ENCODE measurements at regions not wholly inside any gene's neighbourhood (a gene's known extent, or its start where the extent isn't known, plus 50 kb on each side); places are given as distances from the start of the nearest gene placed in this dataset.

DNA sequence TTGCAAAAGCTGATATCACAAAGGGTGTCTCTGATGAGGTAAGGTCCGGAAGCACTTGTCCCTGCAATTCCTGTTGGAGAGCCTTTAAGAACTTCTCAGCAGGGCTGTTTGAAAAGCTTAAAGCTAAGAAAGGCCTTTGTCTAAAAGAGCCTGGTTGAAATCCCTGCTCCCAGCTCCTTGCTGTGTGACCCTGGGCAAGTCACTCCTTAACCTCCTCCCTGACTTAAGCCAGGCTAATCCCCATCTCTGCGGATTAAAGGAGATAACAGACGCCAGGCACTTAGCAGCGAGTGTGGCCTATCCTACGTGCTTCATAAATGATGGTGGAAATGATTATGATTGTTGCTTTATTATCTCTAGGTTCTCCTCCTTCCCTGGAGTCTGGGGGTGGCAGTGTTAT lies 368.0 kb upstream of the RBFOX1 start:
- TF ChIP-seq, protein P1, sequence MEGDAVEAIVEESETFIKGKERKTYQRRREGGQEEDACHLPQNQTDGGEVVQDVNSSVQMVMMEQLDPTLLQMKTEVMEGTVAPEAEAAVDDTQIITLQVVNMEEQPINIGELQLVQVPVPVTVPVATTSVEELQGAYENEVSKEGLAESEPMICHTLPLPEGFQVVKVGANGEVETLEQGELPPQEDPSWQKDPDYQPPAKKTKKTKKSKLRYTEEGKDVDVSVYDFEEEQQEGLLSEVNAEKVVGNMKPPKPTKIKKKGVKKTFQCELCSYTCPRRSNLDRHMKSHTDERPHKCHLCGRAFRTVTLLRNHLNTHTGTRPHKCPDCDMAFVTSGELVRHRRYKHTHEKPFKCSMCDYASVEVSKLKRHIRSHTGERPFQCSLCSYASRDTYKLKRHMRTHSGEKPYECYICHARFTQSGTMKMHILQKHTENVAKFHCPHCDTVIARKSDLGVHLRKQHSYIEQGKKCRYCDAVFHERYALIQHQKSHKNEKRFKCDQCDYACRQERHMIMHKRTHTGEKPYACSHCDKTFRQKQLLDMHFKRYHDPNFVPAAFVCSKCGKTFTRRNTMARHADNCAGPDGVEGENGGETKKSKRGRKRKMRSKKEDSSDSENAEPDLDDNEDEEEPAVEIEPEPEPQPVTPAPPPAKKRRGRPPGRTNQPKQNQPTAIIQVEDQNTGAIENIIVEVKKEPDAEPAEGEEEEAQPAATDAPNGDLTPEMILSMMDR (IDR thresholded peaks at IDR 0.05) = no peak
- TF ChIP-seq POLR2A (IDR thresholded peaks at IDR 0.05) = no peak
